ENCODE measurements at regions not wholly inside any gene's neighbourhood (a gene's known extent, or its start where the extent isn't known, plus 50 kb on each side); places are given as distances from the start of the nearest gene placed in this dataset.

DNA sequence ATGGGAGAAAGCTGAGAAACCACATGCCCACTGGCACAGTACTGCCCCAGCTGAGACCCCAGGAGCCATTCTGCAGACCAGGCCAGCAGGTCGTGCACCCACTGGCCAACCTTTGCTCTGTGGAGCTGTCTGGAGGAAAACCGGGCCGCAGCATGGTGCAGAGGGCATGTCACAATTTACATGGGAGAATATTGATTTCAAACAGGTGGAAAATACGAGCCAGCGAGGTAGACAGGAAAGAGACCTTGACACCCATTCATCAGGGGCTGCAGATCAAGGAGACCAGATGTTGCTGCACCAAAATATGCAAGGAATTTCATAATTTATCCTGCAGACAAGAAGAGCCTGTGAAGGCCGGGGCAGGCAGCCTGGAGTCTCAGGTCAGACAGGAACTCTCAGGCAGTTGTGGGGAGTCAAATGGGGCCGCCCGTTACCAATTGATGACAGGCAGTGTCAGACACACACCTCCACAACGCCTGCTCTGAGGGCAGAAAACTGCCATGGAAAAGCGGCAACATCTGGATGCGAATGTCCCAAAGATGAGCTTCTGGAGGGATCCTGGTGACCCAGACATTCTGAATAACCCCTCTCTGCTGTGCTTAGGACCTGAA is 74.6 kb upstream of the BCL11B start:
- TF ChIP-seq EGR1 (IDR thresholded peaks at IDR 0.05; ENCODE audit: borderline replicate concordance, low read depth, low read length) (no peak), EP300 (IDR thresholded peaks at IDR 0.05; ENCODE audit: borderline replicate concordance in 1 of 2, low read depth in 2 of 2, low read length in 2 of 2) (no peak), KDM1A (IDR thresholded peaks at IDR 0.05; ENCODE audit: borderline replicate concordance, low read length) (no peak)
- TF ChIP-seq, protein P1, sequence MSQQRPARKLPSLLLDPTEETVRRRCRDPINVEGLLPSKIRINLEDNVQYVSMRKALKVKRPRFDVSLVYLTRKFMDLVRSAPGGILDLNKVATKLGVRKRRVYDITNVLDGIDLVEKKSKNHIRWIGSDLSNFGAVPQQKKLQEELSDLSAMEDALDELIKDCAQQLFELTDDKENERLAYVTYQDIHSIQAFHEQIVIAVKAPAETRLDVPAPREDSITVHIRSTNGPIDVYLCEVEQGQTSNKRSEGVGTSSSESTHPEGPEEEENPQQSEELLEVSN (IDR thresholded peaks at IDR 0.05): no peak
- TF ChIP-seq, protein P2, sequence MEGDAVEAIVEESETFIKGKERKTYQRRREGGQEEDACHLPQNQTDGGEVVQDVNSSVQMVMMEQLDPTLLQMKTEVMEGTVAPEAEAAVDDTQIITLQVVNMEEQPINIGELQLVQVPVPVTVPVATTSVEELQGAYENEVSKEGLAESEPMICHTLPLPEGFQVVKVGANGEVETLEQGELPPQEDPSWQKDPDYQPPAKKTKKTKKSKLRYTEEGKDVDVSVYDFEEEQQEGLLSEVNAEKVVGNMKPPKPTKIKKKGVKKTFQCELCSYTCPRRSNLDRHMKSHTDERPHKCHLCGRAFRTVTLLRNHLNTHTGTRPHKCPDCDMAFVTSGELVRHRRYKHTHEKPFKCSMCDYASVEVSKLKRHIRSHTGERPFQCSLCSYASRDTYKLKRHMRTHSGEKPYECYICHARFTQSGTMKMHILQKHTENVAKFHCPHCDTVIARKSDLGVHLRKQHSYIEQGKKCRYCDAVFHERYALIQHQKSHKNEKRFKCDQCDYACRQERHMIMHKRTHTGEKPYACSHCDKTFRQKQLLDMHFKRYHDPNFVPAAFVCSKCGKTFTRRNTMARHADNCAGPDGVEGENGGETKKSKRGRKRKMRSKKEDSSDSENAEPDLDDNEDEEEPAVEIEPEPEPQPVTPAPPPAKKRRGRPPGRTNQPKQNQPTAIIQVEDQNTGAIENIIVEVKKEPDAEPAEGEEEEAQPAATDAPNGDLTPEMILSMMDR (IDR thresholded peaks at IDR 0.05; ENCODE audit: control extremely low read depth in 1 of 3, insufficient read depth in 1 of 3, low read depth in 1 of 3, low read length in 3 of 3): no peak
